ENCODE measurements at regions not wholly inside any gene's neighbourhood (a gene's known extent, or its start where the extent isn't known, plus 50 kb on each side); places are given as distances from the start of the nearest gene placed in this dataset.

DNA sequence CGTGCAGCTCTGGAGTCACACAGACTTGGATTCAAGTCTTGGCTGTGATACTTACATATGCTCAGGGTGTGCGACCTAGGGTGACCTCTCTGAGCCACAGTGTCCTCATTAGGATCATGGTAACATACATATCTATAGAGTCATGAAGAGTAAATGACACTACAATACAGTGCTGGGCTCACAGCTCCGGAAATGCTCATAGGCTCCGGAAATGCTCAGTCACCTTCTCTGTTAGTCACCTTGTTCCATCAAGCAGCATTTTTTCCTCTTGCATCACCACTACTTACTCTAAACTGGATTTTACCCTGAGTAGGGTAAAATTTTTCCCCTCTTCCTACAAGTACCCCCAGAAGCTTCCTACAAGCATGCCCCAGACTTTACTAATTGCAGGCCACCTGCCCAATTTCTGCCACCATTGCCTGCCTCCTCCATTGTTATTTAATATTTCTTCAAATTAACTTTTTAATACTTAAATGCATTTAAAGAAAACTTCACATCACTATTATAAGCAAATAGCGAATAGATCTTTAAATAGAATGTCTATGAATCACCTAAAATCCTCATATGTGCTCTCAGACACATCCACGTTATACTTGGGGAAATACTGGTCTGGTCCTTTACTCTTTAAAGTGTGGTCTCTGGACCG lies 147.6 kb upstream of the SPRY4 start:
- FAIRE-seq: no peak

More for the DNA sequence above, 147.6 kb upstream of the SPRY4 start:
- H3K36me3 ChIP-seq (replicated peaks in 1 of 2; ENCODE audit: control insufficient read depth in 1 of 2, insufficient read depth in 2 of 2, low read length in 2 of 2): peaks cover 0 to 3% of the 10 kb centered on the region in 2 experiments; a peak in 1 of 5 replicates
- H3K79me2 ChIP-seq (ENCODE audit: insufficient read depth, low read length): no peaks in the 10 kb centered on the region
- ATAC-seq (peak; percentile 55; the same call in 2 of the 3 replicates), DNase-seq (ENCODE audit: low spot score) (peak; percentile 66)
- no peak overlapping the region for H3K27ac ChIP-seq (ENCODE audit: extremely low read length, insufficient read depth, low read length)
- TF ChIP-seq ETV5 (CRISPR knock-in tag; IDR thresholded peaks at IDR 0.05; ENCODE audit: borderline replicate concordance) (peak; percentile 65; the same call in 1 of the 2 replicates), ZMYM4 (CRISPR knock-in tag; IDR thresholded peaks at IDR 0.05) (no peak), NFE2L1 (CRISPR knock-in tag; IDR thresholded peaks at IDR 0.05; ENCODE audit: borderline replicate concordance) (no peak), MAFF (IDR thresholded peaks at IDR 0.05; ENCODE audit: low read depth, low read length) (peak; percentile 27; the same call in 1 of the 2 replicates), HDAC6 (IDR thresholded peaks at IDR 0.05; ENCODE audit: low read depth, low read length) (no peak), CEBPG (CRISPR knock-in tag; IDR thresholded peaks at IDR 0.05) (peak; percentile 26; the same call in 1 of the 2 replicates), CEBPB (IDR thresholded peaks at IDR 0.05; ENCODE audit: borderline replicate concordance, low read depth, low read length) (peak; percentile 52; the same call in 1 of the 2 replicates), FOSL2 (CRISPR knock-in tag; IDR thresholded peaks at IDR 0.05) (peak; percentile 75), ZSCAN20 (CRISPR knock-in tag; IDR thresholded peaks at IDR 0.05; ENCODE audit: borderline replicate concordance) (no peak), GABPA (IDR thresholded peaks at IDR 0.05; ENCODE audit: low read depth, low read length) (no peak), GABPA (CRISPR knock-in tag; IDR thresholded peaks at IDR 0.05; ENCODE audit: low read depth) (peak; percentile 52; the same call in 1 of the 2 replicates), CREM (IDR thresholded peaks at IDR 0.05) (no peak), CREM (CRISPR knock-in tag; IDR thresholded peaks at IDR 0.05) (no peak), EP300 (IDR thresholded peaks at IDR 0.05; ENCODE audit: low read depth in 2 of 2, low read length in 2 of 2) (peak in 1 of 2 experiments; percentile 34; a peak in 1 of 4 replicates), EP300 (CRISPR knock-in tag; IDR thresholded peaks at IDR 0.05; ENCODE audit: borderline replicate concordance) (no peak), NFE2L2 (IDR thresholded peaks at IDR 0.05; ENCODE audit: low read length) (peak; percentile 49; the same call in 1 of the 2 replicates)
- TF ChIP-seq, protein P1, sequence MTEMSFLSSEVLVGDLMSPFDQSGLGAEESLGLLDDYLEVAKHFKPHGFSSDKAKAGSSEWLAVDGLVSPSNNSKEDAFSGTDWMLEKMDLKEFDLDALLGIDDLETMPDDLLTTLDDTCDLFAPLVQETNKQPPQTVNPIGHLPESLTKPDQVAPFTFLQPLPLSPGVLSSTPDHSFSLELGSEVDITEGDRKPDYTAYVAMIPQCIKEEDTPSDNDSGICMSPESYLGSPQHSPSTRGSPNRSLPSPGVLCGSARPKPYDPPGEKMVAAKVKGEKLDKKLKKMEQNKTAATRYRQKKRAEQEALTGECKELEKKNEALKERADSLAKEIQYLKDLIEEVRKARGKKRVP (CRISPR knock-in tag; IDR thresholded peaks at IDR 0.05): 0 out of 4 replicates have a peak, but pooled peaks of 1 of the 2 experiments have one; percentile 15
- TF ChIP-seq, protein P2, sequence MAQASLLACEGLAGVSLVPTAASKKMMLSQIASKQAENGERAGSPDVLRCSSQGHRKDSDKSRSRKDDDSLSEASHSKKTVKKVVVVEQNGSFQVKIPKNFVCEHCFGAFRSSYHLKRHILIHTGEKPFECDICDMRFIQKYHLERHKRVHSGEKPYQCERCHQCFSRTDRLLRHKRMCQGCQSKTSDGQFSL (CRISPR knock-in tag; IDR thresholded peaks at IDR 0.05): no peak
- ChIA-PET CTCF (ENCODE audit: low intra/inter-chr PET ratio, low total read pairs) (no interaction called here), POLR2A (no interaction called here)
- no peaks in the 10 kb centered on the region for H3K9me3 ChIP-seq (ENCODE audit: low read length)
- BruUV-seq (replicated peaks): no TSS peak
- no peak overlapping the region for H3K4me3 ChIP-seq (replicated peaks in 1 of 3; ENCODE audit: insufficient read depth in 1 of 3, low read depth in 2 of 3, low read length in 3 of 3)
- H4K20me1 ChIP-seq (ENCODE audit: insufficient read depth, low read length): no peaks in the 10 kb centered on the region
- in situ Hi-C loops (cut with HindIII; ENCODE audit: extremely low pct_ligation_motif_present, low pct_unique_long_range_greater_than_20kb) (no loop called here), intact Hi-C loops (cut with micrococcal nuclease; ENCODE audit: unreplicated experiment) (no loop called here)
- H3K4me1 ChIP-seq (ENCODE audit: insufficient read depth, low read length): peaks cover 13% of the 10 kb centered on the region
- H2AFZ ChIP-seq (ENCODE audit: low read length): no peak overlapping the region
- WGBS (ENCODE audit: low lambda C conversion rate): 59% methylated on average over 7 of the region's 7 CpGs
- H3K9ac ChIP-seq (ENCODE audit: insufficient read depth, low read depth, low read length): no peak overlapping the region
- H3K27me3 ChIP-seq (ENCODE audit: control insufficient read depth in 1 of 2, insufficient read depth in 2 of 2, low read length in 2 of 2): no peaks in the 10 kb centered on the region
- H3K4me2 ChIP-seq (ENCODE audit: low read depth, low read length): no peak overlapping the region
